Gastroesophageal sphincter (tissue), 3 donors: ENCODE measurements at regions not wholly inside any gene's neighbourhood (a gene's known extent, or its start where the extent isn't known, plus 50 kb on each side); places are given as distances from the start of the nearest gene placed in this dataset.

Experiments used
- CTCF ChIP-seq, 4 experiments: fragments of 200-600 bp in 2 of 4; fragments of 450-650 bp in 2 of 4; sonication (generic) in 1 of 4; IDR thresholded peaks; one replicate each; pipeline ENCODE4 v1.5.1; 2017 to 2019; ENCODE audit warnings: antibody characterized with exemption in 4 of 4, mild to moderate bottlenecking in 2 of 4, moderate library complexity in 2 of 4
- EP300 ChIP-seq: sonication (generic); formaldehyde crosslinking; IDR thresholded peaks from one replicate; pipeline ENCODE4 v1.6.1; 2017; ENCODE audit warnings: antibody characterized with exemption, mild to moderate bottlenecking
- POLR2A ChIP-seq, 2 donors: fragments of 450-650 bp; IDR thresholded peaks; one replicate each; pipeline ENCODE4 v1.6.1; 2017; ENCODE audit warnings: antibody characterized with exemption in 2 of 2, mild to moderate bottlenecking in 2 of 2, moderate library complexity in 1 of 2
- POLR2AphosphoS5 ChIP-seq: sonication (generic); formaldehyde crosslinking; IDR thresholded peaks from one replicate; pipeline ENCODE4 v1.6.1; 2017; ENCODE audit warnings: antibody characterized with exemption

- no peak for TF ChIP-seq CTCF (IDR thresholded peaks at IDR 0.05)
- no peak for TF ChIP-seq POLR2AphosphoS5
- TF ChIP-seq POLR2A (IDR thresholded peaks at IDR 0.05), result no peak
- no peak for TF ChIP-seq EP300
Measured at GRCh38 chr6:112936079-112936472, 588.9 kb downstream of the RFPL4B start.
